Esophagus muscularis mucosa (tissue), 3 donors: ENCODE measurements at regions not wholly inside any gene's neighbourhood (a gene's known extent, or its start where the extent isn't known, plus 50 kb on each side); places are given as distances from the start of the nearest gene placed in this dataset.

ENCODE experiments used
- CTCF ChIP-seq, 3 experiments: fragments of 200-600 bp in 2 of 3; fragments of 450-650 bp in 1 of 3; sonication (generic) in 2 of 3; IDR thresholded peaks; one replicate each; pipeline ENCODE4 v1.5.1; 2017 to 2019; ENCODE audit warnings: antibody characterized with exemption in 3 of 3, mild to moderate bottlenecking in 2 of 3, moderate library complexity in 1 of 3
- POLR2A ChIP-seq: fragments of 450-650 bp; IDR thresholded peaks from one replicate; pipeline ENCODE4 v1.6.1; 2017; ENCODE audit warnings: antibody characterized with exemption, moderate library complexity, mild to moderate bottlenecking, low read depth

GRCh38 chr7:35988105-35988504 is 164.9 kb upstream of the EEPD1 start:
- TF ChIP-seq CTCF (IDR thresholded peaks at IDR 0.05) (no peak), POLR2A (no peak)
